Stimulated activated CD8-positive, alpha-beta memory T cell treated with anti-CD3 and anti-CD28 coated beads, Interleukin-7, amount 100 ng/mL, for 24 hours (primary cell): ENCODE measurements at regions not wholly inside any gene's neighbourhood (a gene's known extent, or its start where the extent isn't known, plus 50 kb on each side); places are given as distances from the start of the nearest gene placed in this dataset.

ENCODE experiments used
- DNase-seq: peaks from one replicate; pipeline ENCODE4 v3.0.0-alpha.2; 2020; ENCODE audit warnings: low read depth

- DNase-seq: no peak
These were observed 298.4 kb downstream of the TLE1 start for GRCh38 chr9:81390792-81391456.

- DNase-seq: no peak
These were observed 299.8 kb downstream of the TLE1 start for GRCh38 chr9:81389569-81389993.

- no peak for DNase-seq
These were observed 300.5 kb downstream of the TLE1 start for GRCh38 chr9:81388831-81389230.

- DNase-seq: no peak
These were observed 301.8 kb downstream of the TLE1 start for GRCh38 chr9:81387360-81388106.

DNA sequence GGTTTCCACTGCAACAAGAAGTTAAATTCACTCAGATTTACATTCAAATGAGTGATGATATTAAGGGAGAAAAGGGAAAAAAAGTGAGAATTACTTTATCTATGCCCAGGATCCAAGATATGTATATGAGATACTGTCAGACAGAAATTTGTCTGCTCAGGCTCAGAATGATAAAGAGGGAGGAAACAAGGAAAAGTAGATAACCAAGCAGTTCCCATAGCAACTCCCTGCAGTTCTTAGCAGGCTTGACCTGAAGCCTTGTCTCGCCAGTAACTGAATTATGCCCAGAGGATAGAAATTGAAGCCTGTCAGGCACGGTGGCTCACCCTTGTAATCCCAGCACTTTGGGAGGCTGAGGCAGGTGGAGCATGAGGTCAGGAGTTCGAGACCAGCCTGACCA is 304.4 kb downstream of the TLE1 start:
- DNase-seq: no peak

GRCh38 chr9:81382281-81382680 is 307.1 kb downstream of the TLE1 start:
- no peak for DNase-seq

GRCh38 chr9:81381694-81382093 is 307.7 kb downstream of the TLE1 start:
- no peak for DNase-seq

DNA sequence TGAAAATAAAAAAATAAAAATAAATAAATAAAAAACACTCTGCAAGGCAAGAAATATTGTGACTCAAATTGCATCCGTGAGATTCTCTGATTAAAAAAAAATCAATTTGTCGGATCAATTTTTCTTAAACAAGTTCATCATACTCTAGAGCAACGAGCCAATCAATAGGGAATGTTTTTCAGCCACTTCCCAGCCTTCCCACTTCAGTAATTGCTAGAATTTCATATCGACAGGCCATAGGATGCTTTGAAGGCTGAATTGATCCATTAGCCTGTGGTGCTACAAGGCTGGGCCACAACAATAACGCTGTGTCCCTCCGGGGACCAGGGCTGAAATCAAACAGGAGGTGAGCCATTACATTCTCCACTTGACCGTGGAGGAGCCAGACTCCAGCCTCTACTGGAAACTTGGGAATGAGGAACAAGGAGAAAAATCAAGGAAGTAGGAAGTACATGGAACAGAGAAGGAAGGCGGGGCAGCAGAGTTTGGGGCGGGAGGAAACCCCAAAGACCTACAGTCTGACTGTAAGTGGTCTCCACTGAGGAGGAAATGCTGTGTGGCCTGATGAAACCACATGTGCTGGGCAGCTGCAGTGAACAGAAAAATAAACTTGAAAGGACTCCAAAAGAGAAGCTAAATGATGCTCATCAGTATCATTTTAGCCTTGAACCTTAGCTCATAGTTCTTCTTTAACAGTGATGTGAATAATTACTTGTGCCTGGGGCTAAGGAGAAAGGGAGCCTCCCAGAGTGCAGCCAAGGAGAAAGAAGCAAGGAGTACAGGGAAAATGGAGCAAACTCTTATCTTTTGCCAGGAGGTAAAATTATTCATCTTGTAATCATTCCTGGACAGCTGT is 308.6 kb downstream of the TLE1 start:
- no peak for DNase-seq

DNA sequence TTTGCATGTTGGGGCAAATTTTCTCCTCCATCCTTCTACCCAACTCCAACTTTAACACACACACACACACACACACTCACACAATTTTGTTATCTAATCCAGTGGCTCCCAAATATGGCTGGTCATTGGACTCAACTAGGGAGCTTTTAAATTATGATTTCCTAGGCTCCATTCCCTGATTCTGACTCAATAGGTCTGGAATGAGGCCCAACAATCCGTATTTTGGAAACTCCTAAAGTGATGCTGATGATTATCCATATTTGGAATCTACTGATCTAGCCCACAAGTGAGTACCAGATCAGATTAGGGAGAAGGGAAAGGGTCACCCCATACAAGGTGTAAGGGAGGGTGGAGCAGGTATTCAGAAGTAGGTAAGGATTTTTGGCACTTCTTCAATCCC is 309.7 kb downstream of the TLE1 start:
- DNase-seq: no peak

GRCh38 chr9:81377921-81378320 is 311.4 kb downstream of the TLE1 start:
- DNase-seq: no peak

- DNase-seq: no peak
These were observed 312.0 kb downstream of the TLE1 start for GRCh38 chr9:81377320-81377719.

DNA sequence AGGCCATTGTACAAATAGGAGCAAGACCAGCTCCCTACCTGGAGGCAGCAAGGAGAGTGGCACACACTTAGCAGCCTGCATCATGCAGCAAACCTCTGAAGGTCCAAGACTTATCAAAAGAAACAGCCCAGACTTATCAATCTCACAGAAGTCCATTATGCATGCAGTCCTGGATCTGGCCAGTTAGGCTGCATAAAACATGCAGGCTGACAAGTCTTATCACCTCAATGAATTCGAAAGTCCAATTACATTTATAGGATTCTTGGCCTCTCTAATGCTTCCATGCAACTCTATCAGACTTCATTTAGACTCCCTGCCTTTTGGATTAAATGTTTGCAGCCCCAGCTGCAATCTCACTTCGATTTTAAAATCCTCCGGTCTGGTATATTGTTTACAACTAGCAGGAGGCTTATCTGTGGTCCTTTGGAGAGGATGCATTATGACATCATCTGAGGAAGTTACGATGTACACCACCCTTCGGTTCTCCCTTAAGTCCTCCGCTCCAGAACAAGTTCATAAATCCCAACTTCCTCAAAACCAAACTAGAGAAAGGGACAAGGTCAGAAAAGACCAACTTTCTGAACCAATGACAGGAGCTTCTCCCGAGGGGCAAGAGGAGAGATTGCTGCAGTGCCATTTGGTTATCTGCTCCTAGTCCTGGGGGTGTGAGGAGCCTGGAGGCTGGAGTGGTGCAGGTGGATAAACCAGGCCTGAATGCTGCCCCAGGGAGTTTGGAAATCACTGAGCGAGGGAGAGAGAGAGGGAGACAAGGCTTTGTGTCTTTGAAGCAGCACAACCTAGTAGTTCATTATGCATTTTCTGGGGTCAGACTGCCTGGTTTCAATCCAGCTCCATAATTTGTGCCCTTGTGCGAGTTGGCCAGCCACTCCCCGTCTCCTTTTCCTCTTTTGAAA is 313.9 kb downstream of the TLE1 start:
- DNase-seq: no peak

GRCh38 chr9:81374459-81375186 is 314.7 kb downstream of the TLE1 start:
- DNase-seq: no peak

GRCh38 chr9:81373294-81373693 is 316.1 kb downstream of the TLE1 start:
- no peak for DNase-seq

GRCh38 chr9:81372628-81373191 is 316.6 kb downstream of the TLE1 start:
- DNase-seq: no peak

- no peak for DNase-seq
These were observed 317.5 kb downstream of the TLE1 start for GRCh38 chr9:81371824-81372223.

DNA sequence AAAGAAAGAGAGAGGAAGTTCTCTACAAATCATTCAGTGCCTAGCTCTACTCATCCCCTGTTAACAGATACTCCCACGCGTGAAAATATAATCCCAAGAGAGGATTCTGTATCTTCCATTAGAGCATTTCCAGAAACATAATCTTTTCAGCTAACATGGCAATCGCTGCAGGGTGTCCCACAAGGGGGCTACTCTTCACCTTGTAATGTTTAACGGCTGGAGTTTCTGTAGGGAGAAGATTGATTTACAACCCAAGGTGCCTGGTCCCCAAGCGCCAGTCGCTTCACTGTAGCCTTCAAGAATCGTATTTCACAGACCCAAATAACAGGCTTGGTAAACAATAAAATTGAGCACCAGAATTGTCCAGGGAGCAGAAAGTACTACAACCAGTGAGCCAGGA is 318.7 kb downstream of the TLE1 start:
- DNase-seq: no peak

DNA sequence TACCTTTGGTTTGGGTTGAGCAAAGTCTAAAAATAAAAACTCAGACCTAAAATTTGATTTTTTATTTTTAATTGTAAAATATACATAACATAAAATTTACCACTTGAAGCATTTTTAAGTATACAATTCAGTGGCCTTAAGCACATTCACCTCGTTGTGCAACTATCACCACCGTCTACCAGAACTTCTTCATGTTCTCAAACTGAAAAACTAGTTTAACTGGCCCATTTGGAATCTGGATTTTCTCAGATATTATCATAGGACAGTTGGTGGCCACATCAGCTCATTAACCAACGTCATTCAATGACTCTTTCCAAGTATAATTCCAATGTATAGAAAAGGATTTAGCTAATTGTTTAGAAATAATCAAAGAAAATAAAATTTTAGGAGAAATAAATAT is 319.3 kb downstream of the TLE1 start:
- no peak for DNase-seq

DNA sequence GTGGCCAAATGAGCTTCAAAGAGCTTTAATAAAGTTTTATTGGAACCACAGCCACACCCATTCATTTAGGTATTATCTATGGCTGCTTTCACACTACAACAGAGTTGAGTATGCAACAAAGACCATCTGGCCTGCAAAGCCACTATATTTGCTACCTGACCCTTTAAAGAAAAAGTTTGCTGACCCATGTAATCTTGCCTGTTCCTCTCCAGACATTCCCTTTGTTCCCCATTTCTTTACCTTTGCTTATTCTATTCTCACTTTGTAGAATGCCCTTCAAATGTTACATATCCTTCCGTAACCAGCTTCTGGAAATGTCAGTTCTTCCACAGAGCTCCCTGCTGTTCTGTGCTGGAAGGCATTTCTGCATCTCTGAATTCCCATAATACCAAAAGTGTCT is 320.2 kb downstream of the TLE1 start:
- no peak for DNase-seq

DNA sequence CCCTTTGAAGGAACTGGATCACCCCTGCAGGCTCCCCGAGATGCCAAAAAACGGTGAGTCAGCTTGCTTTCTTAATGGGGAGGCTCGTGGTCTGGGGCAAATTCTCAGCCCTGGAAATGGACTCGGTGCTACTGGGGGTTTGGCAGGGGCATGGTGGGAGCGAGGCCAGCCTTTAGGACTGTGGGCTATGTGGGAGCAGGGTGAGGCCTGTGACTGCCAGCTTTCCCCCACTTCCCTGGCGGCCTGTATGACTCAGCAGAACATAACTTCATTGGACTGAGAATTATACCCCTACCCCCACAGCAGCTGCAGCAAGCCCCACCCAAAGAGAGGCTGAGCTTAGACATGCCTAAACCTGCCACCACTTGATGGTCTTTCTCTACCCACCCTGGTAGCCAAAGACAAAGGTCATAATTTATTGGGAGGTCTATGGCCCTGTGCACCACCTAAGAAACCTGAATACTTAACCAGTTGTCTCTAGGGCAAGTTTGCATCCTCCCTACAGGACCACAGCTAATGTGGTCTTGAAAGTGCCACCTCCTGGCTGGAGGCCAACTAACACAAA is 325.3 kb downstream of the TLE1 start:
- no peak for DNase-seq
